ENCODE measurements at regions not wholly inside any gene's neighbourhood (a gene's known extent, or its start where the extent isn't known, plus 50 kb on each side); places are given as distances from the start of the nearest gene placed in this dataset.
A peak's percentile ranks its signal among the peaks of the same experiment; 100 is the strongest.

GRCh38 chr10:27603104-27603503 is 99.0 kb downstream of the RAB18 start:
- WGBS (ENCODE audit: extremely low coverage, insufficient coverage, insufficient read length), result no CpG with 5 or more reads among the region's 1 CpG

DNA sequence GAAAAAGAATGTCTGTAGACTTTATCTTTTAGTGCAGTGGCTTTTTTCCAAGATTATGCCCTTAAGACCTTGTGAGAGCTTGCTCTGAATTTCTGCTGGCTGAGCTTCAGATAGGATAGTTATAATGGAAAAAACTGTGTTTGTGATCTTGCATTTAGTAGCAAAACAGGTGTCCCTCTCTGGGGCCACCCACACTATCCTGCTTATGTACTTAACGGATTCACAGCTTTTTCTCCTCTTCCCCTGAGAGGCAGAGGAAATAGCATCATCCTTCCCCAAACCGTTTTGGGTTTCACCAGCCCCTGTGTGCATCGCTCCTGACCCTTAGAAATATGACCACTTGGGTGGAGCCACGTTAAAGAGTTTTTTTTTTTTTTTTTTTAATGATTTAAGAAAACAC is 101.2 kb downstream of the RAB18 start:
- Histone ChIP-seq H3K14ac (ENCODE audit: low read length) (no peak overlapping the region), H3K9ac (ENCODE audit: low read length) (no peak overlapping the region), H3K4ac (ENCODE audit: low read depth, low read length) (no peak overlapping the region), H2BK12ac (ENCODE audit: low read length) (no peak overlapping the region), H4K12ac (ENCODE audit: low read depth, low read length) (no peak overlapping the region), H3K79me1 (ENCODE audit: low read length) (no peaks in the 10 kb centered on the region), H3K23ac (ENCODE audit: low read length) (no peak overlapping the region), H3K36me3 (ENCODE audit: control insufficient read depth in 1 of 2, insufficient read depth in 2 of 2, low read length in 2 of 2) (no peaks in the 10 kb centered on the region), H2BK120ac (ENCODE audit: insufficient read depth, low read length, poor library complexity) (no peak overlapping the region), H2AK5ac (ENCODE audit: low read length) (no peak overlapping the region), H3K9me3 (ENCODE audit: insufficient read depth, low read depth, low read length) (no peaks in the 10 kb centered on the region), H3K4me2 (ENCODE audit: low read length) (no peak overlapping the region), H3K79me2 (ENCODE audit: control insufficient read depth, insufficient read depth, low read length, poor library complexity) (no peaks in the 10 kb centered on the region), H3K4me1 (ENCODE audit: control insufficient read depth in 1 of 2, insufficient read depth in 2 of 2, low read length in 2 of 2) (no peaks in the 10 kb centered on the region), H4K8ac (ENCODE audit: low read depth, low read length) (no peak overlapping the region), H4K91ac (ENCODE audit: low read depth, low read length) (no peak overlapping the region), H2BK5ac (ENCODE audit: low read depth, low read length, poor library complexity) (no peak overlapping the region), H2AFZ (ENCODE audit: insufficient read depth, low read length, poor library complexity) (no peak overlapping the region), H3K27me3 (ENCODE audit: insufficient read depth, low read length) (no peaks in the 10 kb centered on the region), H3K27ac (ENCODE audit: low read depth, low read length) (no peak overlapping the region), H3K18ac (ENCODE audit: low read length) (no peak overlapping the region), H3K4me3 (ENCODE audit: low read depth, low read length) (no peak overlapping the region)
- WGBS (ENCODE audit: extremely low coverage, insufficient coverage, insufficient read length), result no CpG with 5 or more reads among the region's 4 CpGs
- no peak for DNase-seq

More at GRCh38 chr10:27603104-27603503, 99.0 kb downstream of the RAB18 start:
- Histone ChIP-seq H2BK12ac (ENCODE audit: low read length) (no peak overlapping the region), H3K9me3 (ENCODE audit: insufficient read depth, low read depth, low read length) (no peaks in the 10 kb centered on the region), H3K79me1 (ENCODE audit: low read length) (no peaks in the 10 kb centered on the region), H3K4me1 (ENCODE audit: control insufficient read depth in 1 of 2, insufficient read depth in 2 of 2, low read length in 2 of 2) (no peaks in the 10 kb centered on the region), H3K4ac (ENCODE audit: low read depth, low read length) (no peak overlapping the region), H4K8ac (ENCODE audit: low read depth, low read length) (no peak overlapping the region), H4K91ac (ENCODE audit: low read depth, low read length) (no peak overlapping the region), H3K27ac (ENCODE audit: low read depth, low read length) (no peak overlapping the region), H4K12ac (ENCODE audit: low read depth, low read length) (no peak overlapping the region), H3K18ac (ENCODE audit: low read length) (no peak overlapping the region), H3K14ac (ENCODE audit: low read length) (no peak overlapping the region), H3K4me2 (ENCODE audit: low read length) (no peak overlapping the region), H3K4me3 (ENCODE audit: low read depth, low read length) (no peak overlapping the region), H2BK5ac (ENCODE audit: low read depth, low read length, poor library complexity) (no peak overlapping the region), H3K79me2 (ENCODE audit: control insufficient read depth, insufficient read depth, low read length, poor library complexity) (no peaks in the 10 kb centered on the region), H3K27me3 (ENCODE audit: insufficient read depth, low read length) (no peaks in the 10 kb centered on the region), H3K36me3 (ENCODE audit: control insufficient read depth in 1 of 2, insufficient read depth in 2 of 2, low read length in 2 of 2) (no peaks in the 10 kb centered on the region), H3K9ac (ENCODE audit: low read length) (no peak overlapping the region), H3K23ac (ENCODE audit: low read length) (no peak overlapping the region), H2BK120ac (ENCODE audit: insufficient read depth, low read length, poor library complexity) (no peak overlapping the region), H2AFZ (ENCODE audit: insufficient read depth, low read length, poor library complexity) (no peak overlapping the region), H2AK5ac (ENCODE audit: low read length) (no peak overlapping the region)
- no peak for DNase-seq

DNA sequence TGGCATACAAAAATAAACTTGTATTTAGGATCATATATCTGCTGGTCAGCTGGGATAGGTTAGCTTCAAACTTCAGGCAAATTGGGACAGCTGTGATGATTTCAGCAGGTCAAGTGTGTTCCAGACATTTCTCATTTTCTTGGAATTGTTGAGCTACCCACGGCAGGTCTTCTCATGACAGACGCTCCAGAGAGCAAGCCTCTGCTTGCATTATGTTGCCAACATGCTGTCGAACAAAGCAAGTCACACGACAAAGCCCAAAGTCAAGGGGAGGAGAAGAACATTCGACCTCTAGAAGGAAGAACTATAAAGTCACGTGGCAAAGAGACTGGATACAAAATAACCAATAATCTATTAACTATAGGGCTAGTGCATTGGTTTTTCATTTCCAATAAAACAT is 103.5 kb downstream of the RAB18 start:
- Histone ChIP-seq H3K4ac (ENCODE audit: low read depth, low read length) (no peak overlapping the region), H2BK5ac (ENCODE audit: low read depth, low read length, poor library complexity) (no peak overlapping the region), H3K4me1 (ENCODE audit: control insufficient read depth in 1 of 2, insufficient read depth in 2 of 2, low read length in 2 of 2) (no peaks in the 10 kb centered on the region)

DNA sequence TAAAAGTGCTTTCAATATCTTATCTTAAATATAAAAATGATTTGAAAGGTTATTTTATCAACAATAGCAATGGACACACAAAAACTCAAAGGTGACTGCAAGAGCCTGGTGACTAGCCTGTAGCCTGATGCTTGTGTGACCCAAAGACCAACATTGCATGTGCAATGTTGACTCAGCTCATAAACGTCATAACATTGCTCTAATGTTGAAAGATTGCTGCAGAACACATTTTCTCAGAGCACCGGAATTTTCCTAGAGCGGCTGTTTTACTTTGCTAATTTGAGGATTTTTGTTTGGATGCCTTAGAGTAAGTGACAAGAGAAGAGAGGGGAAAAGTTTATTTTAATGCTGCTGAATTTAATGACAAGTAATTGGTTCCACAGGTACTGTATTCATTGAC is 107.1 kb downstream of the RAB18 start:
- no peak overlapping the region for H3K23ac ChIP-seq (ENCODE audit: low read length)
- H3K4me1 ChIP-seq (ENCODE audit: control insufficient read depth in 1 of 2, insufficient read depth in 2 of 2, low read length in 2 of 2), result peaks cover 2 to 5% of the 10 kb centered on the region in 2 experiments
- no peak overlapping the region for H4K12ac ChIP-seq (ENCODE audit: low read depth, low read length)
- H3K14ac ChIP-seq (ENCODE audit: low read length), result no peak overlapping the region
- H2BK120ac ChIP-seq (ENCODE audit: insufficient read depth, low read length, poor library complexity), result no peak overlapping the region
- H3K4ac ChIP-seq (ENCODE audit: low read depth, low read length), result no peak overlapping the region
- H3K79me1 ChIP-seq (ENCODE audit: low read length), result no peaks in the 10 kb centered on the region
- no peak overlapping the region for H3K4me2 ChIP-seq (ENCODE audit: low read length)
- no peak overlapping the region for H3K4me3 ChIP-seq (ENCODE audit: low read depth, low read length)
- no CpG with 5 or more reads among the region's 3 CpGs for WGBS (ENCODE audit: extremely low coverage, insufficient coverage, insufficient read length)
- H2AK5ac ChIP-seq (ENCODE audit: low read length), result no peak overlapping the region
- no peak overlapping the region for H2AFZ ChIP-seq (ENCODE audit: insufficient read depth, low read length, poor library complexity)
- no peaks in the 10 kb centered on the region for H3K79me2 ChIP-seq (ENCODE audit: control insufficient read depth, insufficient read depth, low read length, poor library complexity)
- H3K9me3 ChIP-seq (ENCODE audit: insufficient read depth, low read depth, low read length), result no peaks in the 10 kb centered on the region
- H3K9ac ChIP-seq (ENCODE audit: low read length), result no peak overlapping the region
- peak; percentile 64 to 84 for DNase-seq
- H2BK5ac ChIP-seq (ENCODE audit: low read depth, low read length, poor library complexity), result no peak overlapping the region
- no peak overlapping the region for H3K18ac ChIP-seq (ENCODE audit: low read length)
- no peak overlapping the region for H3K27ac ChIP-seq (ENCODE audit: low read depth, low read length)
- no peak overlapping the region for H4K91ac ChIP-seq (ENCODE audit: low read depth, low read length)
- H3K27me3 ChIP-seq (ENCODE audit: insufficient read depth, low read length), result no peaks in the 10 kb centered on the region
- no peak overlapping the region for H4K8ac ChIP-seq (ENCODE audit: low read depth, low read length)
- H2BK12ac ChIP-seq (ENCODE audit: low read length), result no peak overlapping the region
- H3K36me3 ChIP-seq (ENCODE audit: control insufficient read depth in 1 of 2, insufficient read depth in 2 of 2, low read length in 2 of 2), result no peaks in the 10 kb centered on the region

More for the DNA sequence above, 103.5 kb downstream of the RAB18 start:
- no peak overlapping the region for H3K18ac ChIP-seq (ENCODE audit: low read length)
- H3K36me3 ChIP-seq (ENCODE audit: control insufficient read depth in 1 of 2, insufficient read depth in 2 of 2, low read length in 2 of 2), result no peaks in the 10 kb centered on the region
- H2AFZ ChIP-seq (ENCODE audit: insufficient read depth, low read length, poor library complexity), result no peak overlapping the region
- H3K4me2 ChIP-seq (ENCODE audit: low read length), result no peak overlapping the region
- no peaks in the 10 kb centered on the region for H3K79me2 ChIP-seq (ENCODE audit: control insufficient read depth, insufficient read depth, low read length, poor library complexity)
- no peak overlapping the region for H3K23ac ChIP-seq (ENCODE audit: low read length)
- no peak overlapping the region for H2BK120ac ChIP-seq (ENCODE audit: insufficient read depth, low read length, poor library complexity)
- no peak overlapping the region for H3K9ac ChIP-seq (ENCODE audit: low read length)
- no peaks in the 10 kb centered on the region for H3K79me1 ChIP-seq (ENCODE audit: low read length)
- H3K27me3 ChIP-seq (ENCODE audit: insufficient read depth, low read length), result no peaks in the 10 kb centered on the region
- no peak overlapping the region for H2BK12ac ChIP-seq (ENCODE audit: low read length)
- no peak overlapping the region for H3K27ac ChIP-seq (ENCODE audit: low read depth, low read length)
- no peak overlapping the region for H4K8ac ChIP-seq (ENCODE audit: low read depth, low read length)
- no peak overlapping the region for H3K4me3 ChIP-seq (ENCODE audit: low read depth, low read length)
- H4K12ac ChIP-seq (ENCODE audit: low read depth, low read length), result no peak overlapping the region
- no peak overlapping the region for H3K14ac ChIP-seq (ENCODE audit: low read length)
- WGBS (ENCODE audit: extremely low coverage, insufficient coverage, insufficient read length), result no CpG with 5 or more reads among the region's 6 CpGs
- no peak for DNase-seq
- no peak overlapping the region for H4K91ac ChIP-seq (ENCODE audit: low read depth, low read length)
- H3K9me3 ChIP-seq (ENCODE audit: insufficient read depth, low read depth, low read length), result no peaks in the 10 kb centered on the region
- H2AK5ac ChIP-seq (ENCODE audit: low read length), result no peak overlapping the region

Data from trophoblast cell (in vitro differentiated cells and primary cell).